Karpas-422 (cell line): ENCODE measurements at regions not wholly inside any gene's neighbourhood (a gene's known extent, or its start where the extent isn't known, plus 50 kb on each side); places are given as distances from the start of the nearest gene placed in this dataset.

ENCODE experiments used
- DNase-seq: peaks from one replicate; pipeline ENCODE4 v3.0.0-alpha.2; 2015
- H2AFZ ChIP-seq: fragments of 200-600 bp; sonication (generic); 2 replicates; pipeline ENCODE4 v1.6.1; 2014; ENCODE audit warnings: antibody characterized with exemption, low read length, mixed read lengths
- H3K27ac ChIP-seq: fragments of 200-600 bp; sonication (generic); 2 replicates; pipeline ENCODE4 v1.5.1; 2014; ENCODE audit warnings: mild to moderate bottlenecking, low read length, moderate library complexity
- H3K27me3 ChIP-seq: fragments of 200-600 bp; sonication (generic); 2 replicates; pipeline ENCODE4 v1.6.1; 2014; ENCODE audit warnings: low read length, mixed read lengths
- H3K36me3 ChIP-seq: fragments of 200-600 bp; sonication (generic); 2 replicates; pipeline ENCODE4 v1.6.1; 2014; ENCODE audit warnings: low read length, mixed read lengths; ENCODE audit not compliant: insufficient read depth
- H3K4me1 ChIP-seq: fragments of 200-600 bp; sonication (generic); 2 replicates; pipeline ENCODE4 v1.6.1; 2014; ENCODE audit warnings: mild to moderate bottlenecking, low read length, mixed read lengths
- H3K4me2 ChIP-seq: fragments of 200-600 bp; sonication (generic); 2 replicates; pipeline ENCODE4 v1.6.1; 2014; ENCODE audit warnings: low read length, low read depth, mild to moderate bottlenecking; ENCODE audit not compliant: poor library complexity, severe bottlenecking
- H3K4me3 ChIP-seq: fragments of 200-600 bp; sonication (generic); 2 replicates; pipeline ENCODE4 v1.5.1; 2014; ENCODE audit warnings: mild to moderate bottlenecking, antibody characterized with exemption, low read length, mixed read lengths
- H3K79me2 ChIP-seq: fragments of 200-600 bp; sonication (generic); 2 replicates; pipeline ENCODE4 v1.6.1; 2014; ENCODE audit warnings: mild to moderate bottlenecking, low read length, mixed read lengths
- H3K9ac ChIP-seq: fragments of 200-600 bp; sonication (generic); 2 replicates; pipeline ENCODE4 v1.6.0; 2014; ENCODE audit warnings: low read length
- H3K9me2 ChIP-seq: fragments of 200-600 bp; sonication (generic), shearing (Covaris generic); replicated peaks from 2 replicates; pipeline ENCODE4 v1.6.0; 2014; ENCODE audit warnings: mild to moderate bottlenecking, low read length, moderate library complexity; ENCODE audit not compliant: insufficient read depth
- H3K9me3 ChIP-seq: fragments of 300-700, 200-600 bp; sonication (generic); 2 replicates; pipeline ENCODE4 v1.6.1; 2014; ENCODE audit warnings: low read length, mixed read lengths
- H4K20me1 ChIP-seq: fragments of 200-600 bp; sonication (generic); 2 replicates; pipeline ENCODE4 v1.6.1; 2014; ENCODE audit warnings: mild to moderate bottlenecking, antibody characterized with exemption, low read length, low read depth; ENCODE audit not compliant: insufficient read depth

DNA sequence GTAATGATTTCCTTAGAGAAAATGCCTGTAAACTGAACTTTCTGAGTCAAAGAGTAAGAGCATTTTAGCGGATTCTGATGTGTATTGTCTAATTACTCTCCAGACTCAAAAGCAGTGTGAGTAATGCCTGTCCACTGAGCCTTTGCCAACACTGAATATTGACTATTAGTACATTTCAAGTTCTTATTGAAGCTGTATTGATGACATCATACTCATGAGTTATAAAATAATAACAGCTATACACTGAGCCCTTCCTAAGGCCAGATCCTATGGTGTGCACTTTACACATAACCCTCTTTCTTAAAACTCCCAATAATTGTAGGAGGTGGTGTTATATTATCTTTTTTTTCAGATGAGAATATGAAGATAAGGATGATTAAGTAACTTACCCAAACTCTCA lies 152.8 kb upstream of the TRPC7 start:
- DNase-seq: no peak
- H3K4me2 ChIP-seq: no peak overlapping the region
- no peaks in the 10 kb centered on the region for H4K20me1 ChIP-seq

DNA sequence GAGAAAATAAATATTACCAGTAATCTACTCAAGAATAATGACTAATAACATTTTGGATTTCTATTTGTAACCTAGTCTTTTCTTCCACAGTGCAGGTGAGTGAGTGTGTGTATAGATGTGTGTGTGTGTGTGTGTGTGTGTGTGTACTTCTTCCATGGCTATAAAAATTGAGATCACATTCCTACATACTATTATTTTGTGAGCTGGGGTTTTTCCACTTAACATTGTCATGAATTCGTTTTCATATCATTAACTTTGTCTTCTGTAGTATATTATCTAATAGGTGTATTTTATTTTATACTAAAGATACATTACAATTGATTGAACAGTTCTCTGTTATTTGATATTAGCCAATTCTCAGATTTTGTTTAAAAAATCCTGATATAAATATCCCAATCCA lies 152.4 kb upstream of the TRPC7 start:
- no peak overlapping the region for H2AFZ ChIP-seq
- H3K79me2 ChIP-seq: no peaks in the 10 kb centered on the region
- no peak overlapping the region for H3K9ac ChIP-seq
- no peaks in the 10 kb centered on the region for H3K4me1 ChIP-seq
- no peaks in the 10 kb centered on the region for H4K20me1 ChIP-seq
- no peak for DNase-seq
- no peak overlapping the region for H3K4me2 ChIP-seq
- no peak overlapping the region for H3K27ac ChIP-seq
- no peaks in the 10 kb centered on the region for H3K27me3 ChIP-seq
- no peaks in the 10 kb centered on the region for H3K9me2 ChIP-seq
- H3K4me3 ChIP-seq: no peak overlapping the region
- no peaks in the 10 kb centered on the region for H3K9me3 ChIP-seq
- H3K36me3 ChIP-seq: no peaks in the 10 kb centered on the region

More for the DNA sequence above, 152.8 kb upstream of the TRPC7 start:
- Histone ChIP-seq H3K27ac (no peak overlapping the region), H3K79me2 (no peaks in the 10 kb centered on the region), H3K4me3 (no peak overlapping the region), H3K27me3 (no peaks in the 10 kb centered on the region), H2AFZ (no peak overlapping the region), H3K9me3 (no peaks in the 10 kb centered on the region), H3K9me2 (no peaks in the 10 kb centered on the region), H3K9ac (no peak overlapping the region), H3K36me3 (no peaks in the 10 kb centered on the region), H3K4me1 (no peaks in the 10 kb centered on the region)

DNA sequence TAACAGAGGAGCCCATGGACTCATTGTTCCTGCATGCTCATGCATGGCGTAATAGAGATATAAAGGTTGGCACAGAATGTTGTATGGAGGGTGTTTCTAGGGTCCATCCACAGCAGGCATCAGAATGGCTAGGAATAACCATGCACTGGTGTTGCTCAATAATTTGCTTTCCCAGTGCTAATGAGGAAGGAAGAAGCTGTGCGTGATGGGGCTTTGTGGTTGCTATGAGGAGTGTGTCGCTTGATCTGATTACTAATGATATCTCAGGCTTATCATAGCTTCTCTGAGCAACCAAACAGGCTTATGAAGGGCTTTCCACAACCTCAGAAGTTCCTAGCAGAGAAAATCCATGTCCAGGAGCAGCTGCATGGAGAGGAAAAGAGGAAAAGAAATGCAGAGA lies 151.3 kb upstream of the TRPC7 start:
- no peaks in the 10 kb centered on the region for H3K9me2 ChIP-seq
- no peaks in the 10 kb centered on the region for H3K27me3 ChIP-seq
- no peak overlapping the region for H2AFZ ChIP-seq
- no peaks in the 10 kb centered on the region for H3K79me2 ChIP-seq
- H3K27ac ChIP-seq: no peak overlapping the region
- H3K9me3 ChIP-seq: no peaks in the 10 kb centered on the region
- no peak overlapping the region for H3K4me3 ChIP-seq
- H3K4me2 ChIP-seq: no peak overlapping the region
- no peaks in the 10 kb centered on the region for H3K36me3 ChIP-seq
- H3K9ac ChIP-seq: no peak overlapping the region
- DNase-seq: no peak
- H3K4me1 ChIP-seq: no peaks in the 10 kb centered on the region
- H4K20me1 ChIP-seq: no peaks in the 10 kb centered on the region

DNA sequence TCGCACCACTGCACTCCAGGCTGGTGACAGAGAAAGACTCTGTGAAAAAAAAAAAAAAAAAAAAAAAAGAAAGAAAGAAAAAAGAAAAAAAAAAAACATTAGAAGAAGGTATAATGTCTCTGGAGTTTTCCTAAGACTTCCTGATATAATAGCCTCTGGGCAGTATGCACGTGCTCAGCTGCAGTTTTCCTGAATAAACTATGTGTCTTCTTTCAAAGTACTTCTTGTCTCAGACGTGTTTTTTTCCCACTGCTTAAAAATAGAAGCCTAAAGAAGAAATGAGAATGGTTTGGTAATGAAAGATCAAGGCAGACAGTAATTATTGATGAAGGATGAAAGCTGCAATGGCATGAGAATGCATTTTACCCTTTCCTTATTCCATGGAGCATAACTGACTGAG lies 148.1 kb upstream of the TRPC7 start:
- H3K79me2 ChIP-seq: no peaks in the 10 kb centered on the region
- H3K27me3 ChIP-seq: no peaks in the 10 kb centered on the region
- no peak for DNase-seq
- no peak overlapping the region for H3K27ac ChIP-seq
- no peak overlapping the region for H2AFZ ChIP-seq
- H3K9me2 ChIP-seq: no peaks in the 10 kb centered on the region
- H3K36me3 ChIP-seq: no peaks in the 10 kb centered on the region
- no peak overlapping the region for H3K4me3 ChIP-seq
- no peak overlapping the region for H3K9ac ChIP-seq
- H3K4me1 ChIP-seq: no peaks in the 10 kb centered on the region
- no peak overlapping the region for H3K4me2 ChIP-seq
- no peaks in the 10 kb centered on the region for H4K20me1 ChIP-seq
- no peaks in the 10 kb centered on the region for H3K9me3 ChIP-seq

DNA sequence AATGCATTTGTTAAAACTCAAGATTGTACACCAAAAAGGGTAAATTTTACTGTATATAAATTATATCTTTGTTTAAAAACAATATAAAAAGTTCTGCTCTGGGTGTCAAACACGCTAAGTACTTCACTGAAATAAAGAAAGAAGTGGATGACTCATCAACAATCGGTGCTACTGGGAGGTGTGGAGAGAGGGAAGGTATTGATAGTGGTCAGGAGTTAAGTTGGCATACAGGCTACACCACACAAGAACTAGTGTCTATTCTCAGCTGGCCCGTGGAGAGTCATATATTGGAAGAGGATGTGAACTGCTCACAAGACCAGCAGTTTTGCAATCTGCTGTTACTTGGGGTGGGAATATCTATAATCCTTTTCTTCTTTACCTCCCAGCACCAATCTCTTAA lies 145.7 kb upstream of the TRPC7 start:
- Histone ChIP-seq H4K20me1 (no peaks in the 10 kb centered on the region), H3K4me1 (no peaks in the 10 kb centered on the region), H3K4me2 (no peak overlapping the region), H3K9me2 (no peaks in the 10 kb centered on the region), H3K27ac (no peak overlapping the region), H2AFZ (no peak overlapping the region), H3K27me3 (no peaks in the 10 kb centered on the region), H3K9me3 (no peaks in the 10 kb centered on the region), H3K4me3 (no peak overlapping the region), H3K79me2 (no peaks in the 10 kb centered on the region), H3K36me3 (no peaks in the 10 kb centered on the region), H3K9ac (no peak overlapping the region)
- no peak for DNase-seq

DNA sequence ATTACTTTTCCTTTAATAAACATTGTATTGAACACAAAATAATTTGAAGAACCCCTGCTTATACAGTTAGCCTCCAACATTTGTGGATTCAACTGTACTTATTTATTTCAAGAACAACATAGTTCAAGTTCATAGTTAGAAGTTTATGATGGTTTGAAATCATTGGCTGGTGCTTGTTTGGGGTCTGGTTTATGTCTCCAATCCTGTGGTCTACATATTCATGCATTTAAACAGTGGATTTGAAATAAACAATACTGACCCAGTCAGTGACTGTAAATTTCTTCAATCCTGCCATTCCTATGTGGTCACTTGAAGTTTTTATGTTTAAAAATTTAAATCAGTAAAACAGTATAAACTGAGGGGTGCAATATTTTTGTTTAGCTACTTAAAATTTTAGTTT lies 145.1 kb upstream of the TRPC7 start:
- H3K36me3 ChIP-seq: no peaks in the 10 kb centered on the region
- H3K9ac ChIP-seq: no peak overlapping the region
- no peaks in the 10 kb centered on the region for H3K9me3 ChIP-seq
- H2AFZ ChIP-seq: no peak overlapping the region
- no peak for DNase-seq
- H3K9me2 ChIP-seq: no peaks in the 10 kb centered on the region
- H3K27ac ChIP-seq: no peak overlapping the region
- H3K4me1 ChIP-seq: no peaks in the 10 kb centered on the region
- H3K27me3 ChIP-seq: no peaks in the 10 kb centered on the region
- H3K4me3 ChIP-seq: no peak overlapping the region
- no peaks in the 10 kb centered on the region for H4K20me1 ChIP-seq
- H3K4me2 ChIP-seq: no peak overlapping the region
- no peaks in the 10 kb centered on the region for H3K79me2 ChIP-seq

DNA sequence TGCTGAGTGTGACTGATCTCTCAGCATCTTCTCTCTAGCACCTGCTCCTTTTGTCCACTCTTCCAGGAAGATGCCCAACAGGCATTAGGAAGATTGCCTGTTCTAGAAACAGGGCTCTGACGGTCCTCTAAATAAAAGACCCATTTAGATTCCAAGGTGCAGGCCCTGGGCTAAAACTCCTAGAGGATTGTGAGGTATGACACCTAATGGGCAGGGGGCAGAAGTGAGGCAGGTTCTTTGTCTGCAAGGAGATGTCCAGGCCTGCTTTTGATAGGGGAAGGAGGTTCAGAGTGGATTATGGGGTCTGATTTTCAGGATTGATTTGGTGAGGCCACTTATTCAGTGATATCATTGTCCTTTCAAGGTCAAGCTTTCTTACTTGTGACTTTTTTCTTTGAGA lies 140.8 kb upstream of the TRPC7 start:
- H3K9me3 ChIP-seq: no peaks in the 10 kb centered on the region
- H3K79me2 ChIP-seq: no peaks in the 10 kb centered on the region
- no peak overlapping the region for H3K27ac ChIP-seq
- no peaks in the 10 kb centered on the region for H3K9me2 ChIP-seq
- no peak overlapping the region for H3K4me2 ChIP-seq
- H3K9ac ChIP-seq: no peak overlapping the region
- no peaks in the 10 kb centered on the region for H3K36me3 ChIP-seq
- no peak overlapping the region for H3K4me3 ChIP-seq
- no peaks in the 10 kb centered on the region for H3K4me1 ChIP-seq
- no peaks in the 10 kb centered on the region for H3K27me3 ChIP-seq
- H4K20me1 ChIP-seq: no peaks in the 10 kb centered on the region
- DNase-seq: no peak
- H2AFZ ChIP-seq: no peak overlapping the region

DNA sequence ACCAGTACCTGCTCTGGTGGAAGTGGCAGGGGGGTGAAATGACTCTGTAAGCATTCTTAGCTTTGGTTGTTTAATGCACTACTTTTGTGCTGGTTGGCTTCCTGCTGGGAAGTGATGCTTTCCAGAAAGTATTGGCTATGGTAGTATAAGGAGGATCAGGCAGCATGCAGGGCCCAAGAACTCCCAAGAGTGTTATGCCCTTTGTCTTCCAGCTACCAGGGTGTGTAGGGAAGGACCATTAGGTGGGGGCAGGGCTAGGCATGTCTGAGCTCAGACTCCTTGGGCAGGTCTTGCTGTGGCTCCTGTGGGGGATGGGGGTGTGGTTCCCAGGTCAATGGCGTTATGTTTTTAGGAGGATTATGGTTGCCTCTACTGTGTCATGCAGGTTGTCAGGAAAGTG lies 135.8 kb upstream of the TRPC7 start:
- Histone ChIP-seq H3K9me2 (no peaks in the 10 kb centered on the region), H3K9ac (no peak overlapping the region), H3K27me3 (no peaks in the 10 kb centered on the region), H2AFZ (no peak overlapping the region), H3K9me3 (no peaks in the 10 kb centered on the region), H3K36me3 (no peaks in the 10 kb centered on the region), H3K4me3 (no peak overlapping the region), H4K20me1 (no peaks in the 10 kb centered on the region), H3K27ac (no peak overlapping the region), H3K4me2 (no peak overlapping the region), H3K79me2 (no peaks in the 10 kb centered on the region), H3K4me1 (no peaks in the 10 kb centered on the region)
- DNase-seq: no peak

DNA sequence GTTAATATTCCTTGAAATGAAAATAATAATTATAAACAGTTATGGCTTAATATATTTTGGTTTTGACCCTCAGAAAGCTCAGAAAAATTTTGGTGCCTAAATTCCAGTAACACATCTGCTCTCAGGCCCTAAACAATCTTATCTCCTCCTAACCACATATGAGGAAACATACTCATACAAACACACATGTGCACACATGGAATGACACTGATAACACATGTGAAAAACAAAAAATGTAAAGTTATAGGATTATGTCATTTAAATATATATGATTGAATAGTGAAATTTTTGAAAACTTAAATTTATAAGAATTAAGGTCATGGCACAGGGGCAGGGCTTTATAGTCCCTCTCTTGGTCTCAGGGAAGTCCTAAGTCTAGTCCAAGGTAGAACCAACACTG lies 127.2 kb upstream of the TRPC7 start:
- no peak for DNase-seq
- no peak overlapping the region for H2AFZ ChIP-seq
- H3K4me3 ChIP-seq: no peak overlapping the region
- no peaks in the 10 kb centered on the region for H4K20me1 ChIP-seq
- no peaks in the 10 kb centered on the region for H3K4me1 ChIP-seq
- H3K9me3 ChIP-seq: no peaks in the 10 kb centered on the region
- no peak overlapping the region for H3K9ac ChIP-seq
- no peak overlapping the region for H3K4me2 ChIP-seq
- no peaks in the 10 kb centered on the region for H3K27me3 ChIP-seq
- no peaks in the 10 kb centered on the region for H3K36me3 ChIP-seq
- H3K9me2 ChIP-seq: no peaks in the 10 kb centered on the region
- no peaks in the 10 kb centered on the region for H3K79me2 ChIP-seq
- no peak overlapping the region for H3K27ac ChIP-seq
